GM21423 (cell line): ENCODE measurements at regions not wholly inside any gene's neighbourhood (a gene's known extent, or its start where the extent isn't known, plus 50 kb on each side); places are given as distances from the start of the nearest gene placed in this dataset.

Source experiments
- ATAC-seq: cut with Tn5 transposase; IDR thresholded peaks from one replicate; pipeline ENCODE4 v1.9.1; 2021; ENCODE audit warnings: mild to moderate bottlenecking, moderate library complexity; ENCODE audit not compliant: unreplicated experiment

- ATAC-seq: peak; percentile 84
Measured at GRCh38 chr13:109646423-109646822, 140.0 kb downstream of the IRS2 start.

- no peak for ATAC-seq
Measured at GRCh38 chr13:109645831-109646230, 140.6 kb downstream of the IRS2 start.

- ATAC-seq: no peak
Measured at GRCh38 chr13:109644956-109645355, 141.4 kb downstream of the IRS2 start.

DNA sequence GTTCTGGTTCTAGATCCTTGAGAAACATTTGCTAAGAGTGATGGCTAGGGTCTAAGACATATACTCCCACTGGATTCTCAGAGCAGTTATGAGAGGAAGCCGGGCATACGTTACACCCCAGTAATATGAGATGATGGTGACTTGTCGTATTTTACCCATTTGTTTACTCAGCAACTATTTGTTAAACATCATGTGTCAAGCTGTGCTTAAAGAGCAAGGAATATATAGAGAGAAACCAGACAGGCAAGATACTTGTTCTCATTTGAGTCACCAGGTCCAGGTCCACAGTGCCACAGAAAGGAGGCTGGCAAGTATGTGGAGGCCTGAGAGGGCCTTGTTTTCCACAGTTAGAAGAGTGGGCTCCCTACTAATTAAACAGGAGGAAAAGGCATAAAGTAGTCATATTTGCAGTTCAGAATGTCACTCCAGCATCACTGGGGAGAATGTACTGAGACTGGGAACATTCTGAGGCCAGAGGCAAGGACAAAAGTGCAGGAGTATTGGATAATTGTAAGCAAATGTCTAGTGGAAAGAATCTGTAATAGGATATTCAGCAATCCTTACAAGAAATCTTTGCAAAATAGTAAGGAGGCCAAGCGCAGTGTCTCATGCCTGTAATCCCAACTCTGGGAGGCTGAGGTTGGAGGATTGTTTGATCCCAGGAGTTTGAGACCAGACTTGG lies 142.2 kb downstream of the IRS2 start:
- no peak for ATAC-seq

GRCh38 chr13:109642358-109642757 lies 144.0 kb downstream of the IRS2 start:
- ATAC-seq: no peak

- no peak for ATAC-seq
Measured at GRCh38 chr13:109636736-109637135, 149.6 kb downstream of the IRS2 start.

GRCh38 chr13:109631069-109631468 lies 155.3 kb downstream of the IRS2 start:
- no peak for ATAC-seq

- ATAC-seq: no peak
Measured at GRCh38 chr13:109630271-109630670, 156.1 kb downstream of the IRS2 start.

- no peak for ATAC-seq
Measured at GRCh38 chr13:109629737-109630136, 156.6 kb downstream of the IRS2 start.

GRCh38 chr13:109628251-109628699 lies 158.1 kb downstream of the IRS2 start:
- no peak for ATAC-seq

- no peak for ATAC-seq
Measured at GRCh38 chr13:109627649-109628048, 158.7 kb downstream of the IRS2 start.

DNA sequence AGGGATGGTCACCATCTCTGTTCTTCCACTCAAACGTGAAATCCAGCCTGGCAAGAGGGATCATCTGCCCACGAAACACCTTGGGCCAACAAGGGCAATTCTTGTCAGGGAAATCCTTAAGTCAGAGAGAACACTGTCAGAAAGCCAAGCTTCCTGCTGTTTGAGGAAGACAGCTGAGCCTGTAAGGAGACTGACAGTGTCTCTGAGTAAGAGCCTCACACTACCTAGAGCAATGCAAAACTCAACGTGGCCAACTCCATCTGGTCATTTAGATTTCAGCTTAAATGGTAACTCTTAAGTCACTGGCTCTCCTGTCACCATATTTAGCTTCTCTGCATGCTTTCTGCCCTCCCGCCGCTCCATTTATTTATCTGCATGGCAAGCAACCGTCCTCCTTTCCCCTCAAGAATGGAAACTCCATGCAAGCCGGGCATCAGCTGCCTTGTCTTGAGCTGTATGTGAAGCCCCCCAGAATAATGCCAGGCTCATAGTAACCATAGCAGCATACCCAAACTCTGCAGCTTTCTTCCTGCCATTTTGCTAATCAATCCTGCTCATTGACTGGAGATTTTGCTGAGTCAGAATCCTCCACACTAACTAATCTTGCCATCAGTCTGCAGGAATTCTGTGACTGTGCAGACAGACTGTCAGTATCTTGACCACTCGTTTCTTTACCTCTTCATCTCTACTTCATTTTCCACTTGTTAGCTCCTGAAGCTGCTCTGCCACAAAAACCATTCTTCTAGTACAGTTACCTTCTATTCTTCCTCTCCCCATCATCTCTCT lies 159.8 kb downstream of the IRS2 start:
- no peak for ATAC-seq

DNA sequence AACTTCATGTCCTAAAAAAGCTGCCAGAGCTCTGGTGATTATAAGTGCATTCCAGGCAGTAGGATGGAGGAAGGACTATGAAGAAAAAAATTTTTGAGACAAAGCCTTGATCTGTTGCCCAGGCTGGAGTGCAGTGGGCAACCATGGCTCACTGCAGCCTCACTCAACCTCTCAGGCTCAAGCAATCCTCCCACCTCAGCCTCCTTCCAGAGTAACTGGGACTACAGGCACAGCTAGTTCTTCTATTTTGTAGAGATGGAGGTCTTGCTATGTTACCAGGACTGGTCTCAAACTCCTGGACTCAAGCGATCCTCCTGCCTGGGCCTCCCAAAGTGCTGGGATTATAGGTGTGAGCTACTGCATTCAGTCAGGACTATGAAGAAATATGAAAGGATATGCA lies 161.2 kb downstream of the IRS2 start:
- ATAC-seq: no peak

- no peak for ATAC-seq
Measured at GRCh38 chr13:109622006-109622405, 164.4 kb downstream of the IRS2 start.

GRCh38 chr13:109615721-109616420 lies 170.5 kb downstream of the IRS2 start:
- no peak for ATAC-seq

DNA sequence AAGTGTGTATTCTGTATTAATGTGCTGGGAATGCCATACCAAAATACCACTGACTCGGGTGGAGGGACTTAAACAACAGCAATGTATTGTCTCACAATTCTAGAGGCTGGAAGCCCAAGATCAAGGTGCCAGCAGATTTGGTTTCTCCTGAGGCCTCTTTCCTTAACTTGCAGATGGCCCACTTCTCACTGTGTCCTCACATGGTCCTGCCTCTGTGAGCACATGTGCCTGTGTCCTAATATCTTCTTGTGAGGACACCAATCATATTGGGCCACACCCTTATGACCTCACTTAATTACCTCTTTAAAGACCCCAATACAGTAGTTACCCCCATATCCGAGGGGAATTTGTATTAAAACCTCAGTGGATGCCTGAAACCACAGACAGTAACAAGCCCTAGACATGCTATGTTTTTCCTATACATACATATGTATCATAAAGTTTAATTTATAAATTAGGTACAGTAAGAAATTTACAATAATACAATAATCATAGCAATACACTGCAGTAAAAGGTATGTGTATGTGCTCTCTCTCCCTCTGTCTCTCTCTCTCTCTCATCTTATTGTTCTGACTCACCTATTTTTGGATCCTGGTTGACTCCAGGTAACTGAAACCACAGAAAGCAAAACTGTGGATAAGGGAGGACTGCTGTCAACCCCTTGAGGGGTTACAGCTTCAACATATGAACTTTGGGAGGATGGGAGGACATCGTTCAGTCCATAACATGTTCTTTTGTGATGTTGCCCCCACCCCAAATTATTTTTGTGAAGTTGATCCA lies 174.3 kb downstream of the IRS2 start:
- ATAC-seq: no peak

DNA sequence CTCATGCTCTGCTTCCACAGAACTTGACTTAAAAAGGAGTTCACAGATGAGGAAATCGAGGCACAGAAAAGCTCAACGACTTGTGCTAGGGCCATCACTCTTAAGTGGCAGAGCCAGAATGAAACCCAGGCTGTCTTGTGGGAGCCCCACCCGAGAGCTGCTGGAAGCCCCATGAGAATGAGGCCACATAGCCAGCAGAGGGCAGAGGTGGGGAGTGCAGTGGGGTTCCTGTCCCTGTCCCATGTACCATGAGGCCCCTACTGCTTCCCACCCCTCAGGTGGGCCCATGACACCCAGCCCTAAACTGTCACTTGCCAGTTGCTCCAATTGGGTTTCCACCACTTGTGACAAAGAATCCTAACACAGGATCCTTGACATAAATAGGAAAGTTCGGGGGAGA lies 175.9 kb downstream of the IRS2 start:
- ATAC-seq: no peak

- no peak for ATAC-seq
Measured at GRCh38 chr13:109608503-109608902, 177.9 kb downstream of the IRS2 start.

- ATAC-seq: no peak
Measured at GRCh38 chr13:109608059-109608458, 178.3 kb downstream of the IRS2 start.

DNA sequence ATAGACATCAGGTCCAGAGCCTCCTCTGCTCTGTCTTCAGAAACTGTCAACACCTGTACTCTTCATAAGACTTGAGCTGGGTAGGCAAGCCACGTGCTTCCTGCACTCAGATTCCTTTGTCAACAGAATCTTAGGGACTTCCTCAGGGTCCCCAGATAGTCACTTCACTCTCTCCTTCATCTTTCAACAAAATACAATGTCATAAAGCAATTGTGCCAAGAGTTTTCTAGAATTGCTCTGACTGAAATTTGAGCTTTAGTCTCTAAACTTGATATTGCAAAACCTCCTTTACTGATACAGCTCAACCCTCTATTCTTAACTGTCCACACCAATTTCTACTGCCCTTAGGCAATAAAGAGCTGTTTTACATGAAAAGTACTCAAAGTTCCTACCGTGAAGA lies 179.9 kb downstream of the IRS2 start:
- no peak for ATAC-seq

- ATAC-seq: no peak
Measured at GRCh38 chr13:109605846-109606245, 180.5 kb downstream of the IRS2 start.
